VCaP (cell line): ENCODE measurements at regions not wholly inside any gene's neighbourhood (a gene's known extent, or its start where the extent isn't known, plus 50 kb on each side); places are given as distances from the start of the nearest gene placed in this dataset.

Experiments
- H3K27ac ChIP-seq: fragments of 450-650 bp; 2 replicates; pipeline ENCODE4 v1.5.1; 2017
- CTCF ChIP-seq: fragments of 450-650 bp; conservative IDR thresholded peaks from 2 replicates; pipeline ENCODE4 v1.5.1; 2017; ENCODE audit warnings: mild to moderate bottlenecking, moderate library complexity

- no peak overlapping the region for H3K27ac ChIP-seq
- no peak for TF ChIP-seq CTCF
Observed at GRCh38 chr15:95362306-95362705, 968.2 kb upstream of the NR2F2 start.

DNA sequence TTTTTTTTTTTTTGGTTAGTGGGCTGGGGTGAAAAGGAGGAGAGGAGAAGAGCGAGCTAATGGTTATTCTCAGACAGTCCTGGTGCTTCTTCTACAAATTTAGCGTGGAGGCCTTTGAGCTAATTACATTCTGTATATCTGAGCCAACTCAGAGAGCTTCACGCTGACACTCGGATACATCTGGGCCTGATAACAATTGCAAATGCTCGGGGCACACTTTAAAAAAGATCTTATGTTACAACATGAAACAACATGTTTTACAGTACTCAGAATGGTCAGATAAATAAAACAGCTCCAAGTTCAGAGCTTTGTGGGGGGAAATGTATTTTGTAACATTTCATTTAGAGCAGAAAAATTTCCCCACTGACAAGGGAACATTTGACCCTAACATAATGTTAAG is 966.9 kb upstream of the NR2F2 start:
- TF ChIP-seq CTCF, result no peak
- no peak overlapping the region for H3K27ac ChIP-seq

GRCh38 chr15:95365511-95366107 is 964.9 kb upstream of the NR2F2 start:
- TF ChIP-seq CTCF, result no peak
- no peak overlapping the region for H3K27ac ChIP-seq

GRCh38 chr15:95368191-95368590 is 962.3 kb upstream of the NR2F2 start:
- TF ChIP-seq CTCF, result no peak
- H3K27ac ChIP-seq, result no peak overlapping the region

- no peak for TF ChIP-seq CTCF
- H3K27ac ChIP-seq, result no peak overlapping the region
Observed at GRCh38 chr15:95368755-95369601, 961.5 kb upstream of the NR2F2 start.

DNA sequence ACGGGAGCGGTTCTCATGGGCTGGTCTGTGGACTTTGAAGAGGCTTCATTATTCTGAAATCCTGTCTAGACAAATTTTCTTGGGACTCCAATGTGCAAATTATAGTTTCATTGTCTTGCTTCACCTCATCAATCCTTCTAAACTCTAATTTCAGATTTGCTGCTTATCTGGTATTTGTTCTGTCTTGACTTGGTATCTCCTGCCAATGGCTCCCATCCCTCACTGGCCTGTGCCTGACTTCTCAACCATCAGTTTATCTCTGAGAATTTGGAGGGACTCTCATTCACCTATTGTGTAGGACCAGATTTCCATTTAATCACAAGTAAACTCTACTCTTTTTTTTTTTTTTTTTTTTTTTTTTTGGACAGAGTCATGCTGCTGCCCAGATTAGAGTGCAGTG is 960.2 kb upstream of the NR2F2 start:
- no peak for TF ChIP-seq CTCF
- H3K27ac ChIP-seq, result no peak overlapping the region

GRCh38 chr15:95371664-95372063 is 958.8 kb upstream of the NR2F2 start:
- TF ChIP-seq CTCF, result no peak
- no peak overlapping the region for H3K27ac ChIP-seq
